HUES6 (cell line): ENCODE measurements at regions not wholly inside any gene's neighbourhood (a gene's known extent, or its start where the extent isn't known, plus 50 kb on each side); places are given as distances from the start of the nearest gene placed in this dataset.
"Not testable (repeated sequence)": the region's sequence is repeated elsewhere in the genome, so short reads cannot be mapped to it uniquely, and the experiment has no call there.

ENCODE experiments used
- H3K27ac ChIP-seq: 2 replicates; pipeline ENCODE4 v1.7.0; 2013; ENCODE audit warnings: low read depth, mild to moderate bottlenecking, low read length, inconsistent platforms
- H3K27me3 ChIP-seq: 2 replicates; pipeline ENCODE4 v1.6.1; 2013; ENCODE audit warnings: low read length; ENCODE audit not compliant: control insufficient read depth, insufficient read depth
- H3K36me3 ChIP-seq: 2 replicates; pipeline ENCODE4 v1.6.1; 2013; ENCODE audit warnings: low read length; ENCODE audit not compliant: control insufficient read depth, insufficient read depth
- H3K4me1 ChIP-seq: 2 replicates; pipeline ENCODE4 v1.6.1; 2013; ENCODE audit warnings: low read length; ENCODE audit not compliant: control insufficient read depth, insufficient read depth
- H3K4me3 ChIP-seq: 2 replicates; pipeline ENCODE4 v1.5.1; 2013; ENCODE audit warnings: low read depth, low read length
- H3K9ac ChIP-seq: one replicate; pipeline ENCODE4 v1.6.1; 2013; ENCODE audit warnings: mild to moderate bottlenecking, low read length
- H3K9me3 ChIP-seq: 2 replicates; pipeline ENCODE4 v1.6.1; 2013; ENCODE audit warnings: low read depth, low read length; ENCODE audit not compliant: control insufficient read depth, insufficient read depth

- no peaks in the 10 kb centered on the region; the same call in 1 of the 2 replicates for H3K4me1 ChIP-seq
- H3K27me3 ChIP-seq: no peaks in the 10 kb centered on the region
- no peaks in the 10 kb centered on the region for H3K36me3 ChIP-seq
These were observed 185.1 kb downstream of the ETNK1 start for GRCh38 chr12:22810036-22810435.

GRCh38 chr12:22812531-22812930 is 187.6 kb downstream of the ETNK1 start:
- Histone ChIP-seq H3K9me3 (no peaks in the 10 kb centered on the region), H3K27ac (no peak overlapping the region), H3K9ac (no peak overlapping the region), H3K4me3 (no peak overlapping the region), H3K27me3 (no peaks in the 10 kb centered on the region), H3K36me3 (no peaks in the 10 kb centered on the region), H3K4me1 (no peaks in the 10 kb centered on the region; the same call in 1 of the 2 replicates)

More at GRCh38 chr12:22810036-22810435, 185.1 kb downstream of the ETNK1 start:
- no peak overlapping the region for H3K9ac ChIP-seq
- no peak overlapping the region for H3K27ac ChIP-seq
- H3K9me3 ChIP-seq: no peaks in the 10 kb centered on the region
- H3K4me3 ChIP-seq: no peak overlapping the region

- Histone ChIP-seq H3K27me3 (no peaks in the 10 kb centered on the region), H3K9ac (no peak overlapping the region), H3K36me3 (no peaks in the 10 kb centered on the region), H3K9me3 (peaks cover 3% of the 10 kb centered on the region; the same call in 1 of the 2 replicates), H3K27ac (no peak overlapping the region), H3K4me1 (no peaks in the 10 kb centered on the region), H3K4me3 (no peak overlapping the region)
These were observed 197.0 kb downstream of the ETNK1 start for GRCh38 chr12:22821985-22822384.

GRCh38 chr12:22826026-22826425 is 201.1 kb downstream of the ETNK1 start:
- H3K36me3 ChIP-seq: no peaks in the 10 kb centered on the region
- H3K4me3 ChIP-seq: no peak overlapping the region
- no peak overlapping the region for H3K27ac ChIP-seq
- H3K4me1 ChIP-seq: no peaks in the 10 kb centered on the region
- H3K27me3 ChIP-seq: no peaks in the 10 kb centered on the region
- H3K9ac ChIP-seq: no peak overlapping the region
- H3K9me3 ChIP-seq: peaks cover 22% of the 10 kb centered on the region

GRCh38 chr12:22826446-22826981 is 201.5 kb downstream of the ETNK1 start:
- H3K36me3 ChIP-seq, H3K27ac ChIP-seq, H3K4me3 ChIP-seq, H3K4me1 ChIP-seq, H3K9ac ChIP-seq, H3K27me3 ChIP-seq: not testable (repeated sequence)
- H3K9me3 ChIP-seq: peaks cover 22% of the 10 kb centered on the region

- H3K4me1 ChIP-seq: no peaks in the 10 kb centered on the region
- no peak overlapping the region for H3K9ac ChIP-seq
- peaks cover 19% of the 10 kb centered on the region for H3K9me3 ChIP-seq
- H3K36me3 ChIP-seq: no peaks in the 10 kb centered on the region
- H3K4me3 ChIP-seq: no peak overlapping the region
- no peaks in the 10 kb centered on the region for H3K27me3 ChIP-seq
- no peak overlapping the region for H3K27ac ChIP-seq
These were observed 203.1 kb downstream of the ETNK1 start for GRCh38 chr12:22828066-22828465.

- Histone ChIP-seq H3K4me3 (no peak overlapping the region), H3K36me3 (no peaks in the 10 kb centered on the region), H3K4me1 (no peaks in the 10 kb centered on the region), H3K9ac (no peak overlapping the region), H3K27me3 (no peaks in the 10 kb centered on the region), H3K27ac (no peak overlapping the region), H3K9me3 (peaks cover 2% of the 10 kb centered on the region; the same call in 1 of the 2 replicates)
These were observed 210.5 kb downstream of the ETNK1 start for GRCh38 chr12:22835431-22835830.

- no peak overlapping the region for H3K9ac ChIP-seq
- peaks cover 5% of the 10 kb centered on the region for H3K4me1 ChIP-seq
- H3K27ac ChIP-seq: no peak overlapping the region
- H3K4me3 ChIP-seq: no peak overlapping the region
- H3K9me3 ChIP-seq: no peaks in the 10 kb centered on the region
- no peaks in the 10 kb centered on the region for H3K36me3 ChIP-seq
- H3K27me3 ChIP-seq: no peaks in the 10 kb centered on the region
These were observed 225.2 kb downstream of the ETNK1 start for GRCh38 chr12:22850185-22850584.

- peaks cover 11% of the 10 kb centered on the region for H3K4me1 ChIP-seq
- H3K27ac ChIP-seq: no peak overlapping the region
- no peak overlapping the region for H3K9ac ChIP-seq
- H3K36me3 ChIP-seq: no peaks in the 10 kb centered on the region
- H3K27me3 ChIP-seq: no peaks in the 10 kb centered on the region
- H3K4me3 ChIP-seq: no peak overlapping the region
- H3K9me3 ChIP-seq: no peaks in the 10 kb centered on the region
These were observed 226.6 kb downstream of the ETNK1 start for GRCh38 chr12:22851532-22851931.

- no peaks in the 10 kb centered on the region for H3K9me3 ChIP-seq
- no peak overlapping the region for H3K4me3 ChIP-seq
- H3K9ac ChIP-seq: no peak overlapping the region
- no peak overlapping the region for H3K27ac ChIP-seq
- H3K4me1 ChIP-seq: peaks cover 11% of the 10 kb centered on the region
- no peaks in the 10 kb centered on the region for H3K27me3 ChIP-seq
- no peaks in the 10 kb centered on the region for H3K36me3 ChIP-seq
These were observed 230.5 kb downstream of the ETNK1 start for GRCh38 chr12:22855456-22855855.

- H3K36me3 ChIP-seq: no peaks in the 10 kb centered on the region
- H3K9me3 ChIP-seq: no peaks in the 10 kb centered on the region
- no peak overlapping the region for H3K9ac ChIP-seq
- H3K4me1 ChIP-seq: peaks cover 14% of the 10 kb centered on the region
- no peak overlapping the region for H3K4me3 ChIP-seq
- H3K27ac ChIP-seq: no peak overlapping the region
- H3K27me3 ChIP-seq: no peaks in the 10 kb centered on the region
These were observed 231.2 kb downstream of the ETNK1 start for GRCh38 chr12:22856178-22856577.
